COLO668 (cell line): ENCODE measurements at regions not wholly inside any gene's neighbourhood (a gene's known extent, or its start where the extent isn't known, plus 50 kb on each side); places are given as distances from the start of the nearest gene placed in this dataset.

Experiments used
- DNase-seq: peaks from one replicate; lab custom pipeline; 2025; ENCODE audit not compliant: unreplicated experiment; lab: John Stamatoyannopoulos, UW

- DNase-seq: no peak
Observed at GRCh38 chr3:87354398-87354797, 78.0 kb upstream of the POU1F1 start.

- DNase-seq: no peak
Observed at GRCh38 chr3:87351937-87352336, 75.6 kb upstream of the POU1F1 start.

DNA sequence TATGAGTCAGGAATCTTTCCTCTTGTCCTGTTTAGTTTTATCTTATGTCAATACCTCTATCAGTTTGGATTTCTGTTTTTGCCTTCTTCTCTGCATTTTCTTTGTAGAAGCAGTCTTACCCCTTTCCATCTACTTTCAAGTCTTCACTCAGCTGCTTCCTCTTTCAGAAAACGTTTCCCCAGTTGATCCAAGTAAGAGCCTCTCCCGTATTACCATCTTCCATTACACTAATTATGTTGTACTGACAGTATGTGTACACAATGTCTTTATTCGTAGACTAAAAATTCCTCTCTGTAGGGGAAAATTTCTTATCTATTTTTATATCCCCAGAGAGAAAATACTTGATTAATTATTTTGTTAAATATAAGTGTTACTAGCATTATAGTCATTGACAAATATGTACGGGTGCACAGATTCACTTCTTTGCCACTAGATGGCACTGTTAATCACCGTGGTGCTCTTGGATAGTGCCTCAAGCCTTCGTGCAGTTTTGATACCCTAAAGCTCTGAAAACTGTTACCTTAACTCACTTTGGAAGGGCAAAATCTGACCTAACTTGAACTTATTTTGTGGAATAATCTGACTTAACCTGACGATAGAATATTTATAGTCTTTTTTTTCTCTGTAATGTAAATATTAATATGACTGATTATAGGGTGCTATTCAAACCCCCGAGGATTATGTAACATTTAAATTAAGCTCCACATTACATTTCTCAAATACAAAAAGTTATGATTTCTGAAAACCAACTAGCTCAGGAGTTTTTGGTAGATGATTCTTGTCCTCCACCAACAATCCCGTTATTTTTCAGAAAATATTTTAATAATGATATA, 74.2 kb upstream of the POU1F1 start:
- peak; percentile 2 for DNase-seq

GRCh38 chr3:87349833-87350232, 73.4 kb upstream of the POU1F1 start:
- no peak for DNase-seq

DNA sequence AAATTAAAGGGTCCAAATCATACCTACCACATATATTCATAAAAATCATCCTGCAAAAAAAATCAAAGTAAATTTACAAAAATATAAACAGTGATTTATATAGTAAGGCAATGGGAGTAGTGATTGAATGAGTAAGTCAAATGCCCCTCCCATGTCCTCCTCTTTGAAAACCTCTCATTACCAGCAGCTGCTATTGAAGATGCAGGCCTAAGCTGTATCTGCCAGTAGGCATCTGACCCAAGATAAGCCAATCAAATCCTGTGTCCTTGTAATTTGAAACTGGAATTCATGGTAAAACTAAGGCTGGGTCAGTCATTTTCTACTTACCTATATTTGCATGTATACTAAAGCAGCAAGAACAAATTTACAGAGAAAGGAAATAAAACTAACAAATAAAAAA, 60.4 kb upstream of the POU1F1 start:
- no peak for DNase-seq

DNA sequence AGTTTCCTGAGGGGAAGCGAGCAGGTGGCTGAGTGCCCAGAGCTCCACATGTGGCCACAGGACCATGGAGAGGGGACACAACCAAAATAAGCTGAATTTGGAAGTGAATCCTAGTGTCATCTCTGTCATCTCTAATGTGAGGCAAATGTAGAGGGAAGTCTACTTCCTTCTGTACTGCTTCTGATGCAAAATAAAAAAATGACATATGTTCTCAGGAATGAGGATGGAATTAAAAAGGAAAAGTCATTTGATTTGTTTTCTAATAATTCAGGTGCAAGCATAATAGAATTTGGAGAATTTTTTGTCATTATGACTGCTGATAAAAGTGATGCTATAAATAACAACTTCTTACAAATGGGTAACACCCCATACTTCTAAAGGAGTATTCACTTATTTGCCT, 59.5 kb upstream of the POU1F1 start:
- no peak for DNase-seq

- DNase-seq: no peak
Observed at GRCh38 chr3:87333393-87333892, 57.1 kb upstream of the POU1F1 start.

DNA sequence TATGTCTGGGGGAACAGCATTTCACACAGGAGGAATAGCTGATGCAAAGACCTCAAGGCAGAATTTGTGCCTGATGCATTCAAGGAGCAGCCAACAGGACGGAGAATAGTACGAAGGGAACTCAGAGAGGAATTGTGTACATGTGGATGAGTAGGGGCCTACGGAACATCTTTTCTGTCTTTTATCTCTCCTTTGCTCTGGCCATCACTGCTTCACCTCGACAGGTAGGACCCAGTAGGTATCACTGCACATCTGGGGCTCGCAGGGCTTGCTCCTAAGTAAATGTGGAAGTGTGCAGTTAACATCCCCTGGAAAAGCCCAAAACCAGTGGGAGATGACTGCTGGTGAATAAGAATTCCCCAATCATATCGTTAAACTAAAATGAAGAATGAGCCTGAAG, 56.4 kb upstream of the POU1F1 start:
- no peak for DNase-seq

GRCh38 chr3:87329065-87329464, 52.7 kb upstream of the POU1F1 start:
- DNase-seq: no peak
